Endothelial cell of umbilical vein (primary cell): ENCODE measurements at regions not wholly inside any gene's neighbourhood (a gene's known extent, or its start where the extent isn't known, plus 50 kb on each side); places are given as distances from the start of the nearest gene placed in this dataset.

ENCODE experiments used
- BruUV-seq: library from RNA; stranded (reverse); fragments of 400-500 nt; replicated peaks from 2 replicates; lab custom pipeline; 2021; lab: Mats Ljungman, UMichigan
- CTCF ChIA-PET: fragments of 300-600, 350-600 bp; sonication (Branson Sonifier 250); formaldehyde crosslinking; loops from one replicate; lab custom pipeline; 2021; ENCODE audit warnings: antibody characterized with exemption, inconsistent platforms; lab: Charles Lee
- POLR2A ChIA-PET: fragments of 300-600, 350-600 bp; sonication (Branson Sonifier 250); formaldehyde crosslinking; loops from one replicate; lab custom pipeline; 2021; ENCODE audit warnings: antibody characterized with exemption, inconsistent platforms; lab: Charles Lee
- DNase-seq: peaks from one replicate; pipeline ENCODE4 v3.0.0-alpha.2; 2011; ENCODE audit warnings: low read depth, low spot score
- FAIRE-seq: peaks from 2 replicates; lab custom pipeline; 2011; peaks lifted over from hg19 to GRCh38; lab: Jason Lieb, UNC
- H2AFZ ChIP-seq: 2 replicates; pipeline ENCODE4 v1.6.0; 2012; ENCODE audit warnings: low read depth, low read length, control low read depth, inconsistent platforms
- H3K27ac ChIP-seq: 2 replicates; pipeline ENCODE4 v1.5.1; 2011; ENCODE audit warnings: low read depth, mild to moderate bottlenecking, control low read depth, low read length, moderate library complexity; ENCODE audit not compliant: insufficient read depth
- H3K27me3 ChIP-seq, 2 experiments: 2 replicates each; pipeline versions ENCODE4 v1.6.0 to v1.6.1; 2011; ENCODE audit warnings: low read length in 2 of 2, mixed read lengths in 1 of 2; ENCODE audit not compliant: control insufficient read depth in 2 of 2, insufficient read depth in 2 of 2
- H3K36me3 ChIP-seq, 2 experiments: 2 replicates in 1 of 2; 3 replicates in 1 of 2; pipeline ENCODE4 v1.5.1; 2011; ENCODE audit warnings: low read length in 2 of 2, mild to moderate bottlenecking in 1 of 2, moderate library complexity in 1 of 2; ENCODE audit not compliant: control insufficient read depth in 2 of 2, insufficient read depth in 2 of 2; ENCODE audit errors: extremely low read depth in 1 of 2
- H3K4me1 ChIP-seq: 3 replicates; pipeline ENCODE4 v1.5.1; 2011; ENCODE audit warnings: mild to moderate bottlenecking, low read length; ENCODE audit not compliant: control insufficient read depth, insufficient read depth; ENCODE audit errors: extremely low read depth
- H3K4me2 ChIP-seq: 2 replicates; pipeline ENCODE4 v1.6.1; 2011; ENCODE audit warnings: low read length, control low read depth, mixed read lengths; ENCODE audit not compliant: insufficient read depth
- H3K4me3 ChIP-seq, 3 experiments: fragments of 200-600 bp in 1 of 3; sonication (generic), shearing (Covaris generic) in 1 of 3; replicated peaks in 1 of 3; 2 replicates each; pipeline ENCODE4 v1.5.1; 2011 to 2016; ENCODE audit warnings: control low read depth in 3 of 3, low read length in 3 of 3, mild to moderate bottlenecking in 2 of 3, inconsistent platforms in 1 of 3, low read depth in 1 of 3, moderate library complexity in 1 of 3; ENCODE audit not compliant: insufficient read depth in 1 of 3
- H3K79me2 ChIP-seq: 2 replicates; pipeline ENCODE4 v1.6.0; 2012; ENCODE audit warnings: low read length, inconsistent platforms; ENCODE audit not compliant: control insufficient read depth, insufficient read depth
- H3K9ac ChIP-seq: replicated peaks from 2 replicates; pipeline ENCODE3; 2011; ENCODE audit warnings: low read length, control low read depth; ENCODE audit not compliant: insufficient read depth; ENCODE audit errors: extremely low read depth
- H3K9me1 ChIP-seq: replicated peaks from 3 replicates; pipeline ENCODE4 v1.6.0; 2011; ENCODE audit warnings: mild to moderate bottlenecking, low read length; ENCODE audit not compliant: control insufficient read depth, insufficient read depth; ENCODE audit errors: extremely low read depth
- H3K9me3 ChIP-seq: replicated peaks from 2 replicates; pipeline ENCODE4 v1.5.1; 2012; ENCODE audit warnings: low read length, inconsistent platforms; ENCODE audit not compliant: control insufficient read depth, insufficient read depth
- H4K20me1 ChIP-seq: replicated peaks from 2 replicates; pipeline ENCODE3; 2011; ENCODE audit warnings: mild to moderate bottlenecking, low read length; ENCODE audit not compliant: control insufficient read depth, insufficient read depth; ENCODE audit errors: extremely low read depth
- CTCF ChIP-seq, 2 donors: IDR thresholded peaks; 1 replicate in 1 of 2; 2 replicates in 1 of 2; pipeline ENCODE4 v1.5.1; 2011; ENCODE audit warnings: low read length in 2 of 2, mild to moderate bottlenecking in 2 of 2, moderate library complexity in 2 of 2, control low read depth in 1 of 2, inconsistent platforms in 1 of 2, low read depth in 1 of 2; ENCODE audit not compliant: insufficient read depth in 1 of 2; ENCODE audit errors: extremely low read depth in 1 of 2
- EZH2 ChIP-seq: IDR thresholded peaks from 2 replicates; pipeline ENCODE4 v1.6.1; 2012; ENCODE audit warnings: borderline replicate concordance, low read depth, mild to moderate bottlenecking, moderate library complexity, low read length, inconsistent platforms; ENCODE audit not compliant: severe bottlenecking
- FOS ChIP-seq: IDR thresholded peaks from 2 replicates; pipeline ENCODE4 v1.6.1; 2011; ENCODE audit warnings: mild to moderate bottlenecking, low read length, moderate library complexity, borderline replicate concordance; ENCODE audit not compliant: insufficient read depth
- GATA2 ChIP-seq: IDR thresholded peaks from 2 replicates; pipeline ENCODE4 v1.7.0; 2011; ENCODE audit warnings: low read depth, mild to moderate bottlenecking, moderate library complexity, mixed read lengths, low read length; ENCODE audit not compliant: insufficient read length, insufficient read depth
- JUN ChIP-seq: IDR thresholded peaks from 2 replicates; pipeline ENCODE4 v1.6.1; 2011; ENCODE audit warnings: borderline replicate concordance, low read depth; ENCODE audit not compliant: insufficient read length, insufficient read depth
- MAX ChIP-seq: IDR thresholded peaks from 2 replicates; pipeline ENCODE4 v1.6.1; 2011; ENCODE audit not compliant: insufficient read depth, insufficient read length
- MYC ChIP-seq: IDR thresholded peaks from one replicate; pipeline ENCODE4 v1.6.1; 2011; ENCODE audit warnings: mild to moderate bottlenecking, low read depth, low read length
- POLR2A ChIP-seq: IDR thresholded peaks from 2 replicates; pipeline ENCODE4 v1.6.1; 2012; ENCODE audit warnings: low read depth, mild to moderate bottlenecking, control low read depth, low read length
- POLR2AphosphoS5 ChIP-seq: IDR thresholded peaks from 2 replicates; pipeline ENCODE4 v1.6.1; 2012; ENCODE audit warnings: low read depth, mild to moderate bottlenecking, control low read depth, low read length, moderate library complexity; ENCODE audit not compliant: insufficient read depth
- dilution Hi-C: fragments of 300-500 bp; cut with MboI; formaldehyde crosslinking; loops from one replicate; pipeline ENCODE4 v1.15.0; 2019; ENCODE audit warnings: low sequenced_read_pairs; ENCODE audit not compliant: extremely low pct_ligation_motif_present
- intact Hi-C: fragments of 100-400 bp; cut with micrococcal nuclease; formaldehyde crosslinking; loops from one replicate; pipeline ENCODE4 v1.10.0; 2022

GRCh38 chr6:139834232-139834631 is 459.8 kb upstream of the CITED2 start:
- Histone ChIP-seq H3K9me1 (no peaks in the 10 kb centered on the region), H3K4me1 (no peaks in the 10 kb centered on the region), H3K4me2 (no peak overlapping the region), H4K20me1 (no peaks in the 10 kb centered on the region), H3K9ac (no peak overlapping the region), H3K36me3 (no peaks in the 10 kb centered on the region), H3K27me3 (no peaks in the 10 kb centered on the region), H2AFZ (no peak overlapping the region), H3K27ac (no peak overlapping the region), H3K9me3 (no peaks in the 10 kb centered on the region), H3K4me3 (no peak overlapping the region), H3K79me2 (no peaks in the 10 kb centered on the region)
- CTCF ChIA-PET: interaction anchor here (1.2 kb wide), 1 partner anchor 10 kb away, joined by 6 read pairs; no protein-coding TSS in a partner anchor
- POLR2A ChIA-PET: no interaction called here
- no TSS peak for BruUV-seq
- no peak for TF ChIP-seq MAX
- TF ChIP-seq MYC: no peak
- no peak for TF ChIP-seq JUN
- no peak for TF ChIP-seq POLR2A
- no peak for TF ChIP-seq EZH2
- dilution Hi-C loops (no loop called here), intact Hi-C loops (no loop called here)
- DNase-seq: no peak
- no peak for FAIRE-seq

GRCh38 chr6:139833592-139833991 is 459.1 kb upstream of the CITED2 start:
- no peak overlapping the region for H2AFZ ChIP-seq
- DNase-seq (no peak), FAIRE-seq (no peak)
- dilution Hi-C loops: no loop called here
- ChIA-PET POLR2A (no interaction called here), CTCF (interaction anchor here (1.2 kb wide), 1 partner anchor 9 kb away, joined by 6 read pairs; no protein-coding TSS in a partner anchor)
- no peaks in the 10 kb centered on the region for H4K20me1 ChIP-seq
- no peaks in the 10 kb centered on the region for H3K27me3 ChIP-seq
- no TSS peak for BruUV-seq
- H3K9ac ChIP-seq: no peak overlapping the region
- no peaks in the 10 kb centered on the region for H3K9me3 ChIP-seq
- H3K27ac ChIP-seq: no peak overlapping the region
- TF ChIP-seq JUN (no peak), CTCF (IDR thresholded peaks at IDR 0.05; ENCODE audit: extremely low read depth in 1 of 2, insufficient read depth in 1 of 2, low read depth in 1 of 2, low read length in 2 of 2) (no peak), GATA2 (no peak), FOS (no peak), POLR2AphosphoS5 (no peak), POLR2A (no peak), MAX (no peak), MYC (no peak), EZH2 (no peak)
- no peaks in the 10 kb centered on the region for H3K79me2 ChIP-seq
- no peak overlapping the region for H3K4me2 ChIP-seq
- intact Hi-C loops: no loop called here
- H3K4me1 ChIP-seq: no peaks in the 10 kb centered on the region
- no peaks in the 10 kb centered on the region for H3K9me1 ChIP-seq
- no peak overlapping the region for H3K4me3 ChIP-seq
- H3K36me3 ChIP-seq: no peaks in the 10 kb centered on the region
